Liver (tissue), 8 donors: ENCODE measurements at regions not wholly inside any gene's neighbourhood (a gene's known extent, or its start where the extent isn't known, plus 50 kb on each side); places are given as distances from the start of the nearest gene placed in this dataset.

Experiments
- DNase-seq: peaks from one replicate; pipeline ENCODE4 v3.0.0-alpha.2; 2017; ENCODE audit warnings: low spot score
- H3K27ac ChIP-seq, 2 donors: one replicate each; pipeline ENCODE4 v1.7.0; 2013; ENCODE audit warnings: inconsistent platforms in 2 of 2, low read length in 2 of 2, control low read depth in 1 of 2, low read depth in 1 of 2, mild to moderate bottlenecking in 1 of 2
- H3K27me3 ChIP-seq, 4 donors: one replicate each; pipeline versions ENCODE4 v1.6.1 to v1.7.0; 2013; ENCODE audit warnings: low read length in 3 of 4, inconsistent platforms in 1 of 4, mild to moderate bottlenecking in 1 of 4, moderate library complexity in 1 of 4; ENCODE audit not compliant: control insufficient read depth in 4 of 4, insufficient read depth in 4 of 4
- H3K36me3 ChIP-seq, 4 donors: one replicate each; pipeline versions ENCODE4 v1.6.1 to v1.7.0; 2013; ENCODE audit warnings: low read length in 3 of 4, mild to moderate bottlenecking in 3 of 4, low read depth in 1 of 4, moderate library complexity in 1 of 4; ENCODE audit not compliant: control insufficient read depth in 4 of 4, insufficient read depth in 3 of 4
- H3K4me1 ChIP-seq, 4 donors: one replicate each; pipeline versions ENCODE4 v1.6.1 to v1.7.0; 2013; ENCODE audit warnings: low read length in 3 of 4, mild to moderate bottlenecking in 3 of 4, moderate library complexity in 1 of 4; ENCODE audit not compliant: control insufficient read depth in 4 of 4, insufficient read depth in 4 of 4
- H3K4me3 ChIP-seq, 3 donors: one replicate each; pipeline versions ENCODE4 v1.6.1 to v1.7.0; 2013; ENCODE audit warnings: low read length in 3 of 3, control low read depth in 1 of 3, low read depth in 1 of 3, mild to moderate bottlenecking in 1 of 3
- H3K9ac ChIP-seq, 2 donors: one replicate each; pipeline ENCODE4 v1.7.0; 2013; ENCODE audit warnings: low read length in 2 of 2, mild to moderate bottlenecking in 2 of 2, moderate library complexity in 2 of 2, control low read depth in 1 of 2, low read depth in 1 of 2
- H3K9me3 ChIP-seq, 4 donors: one replicate each; pipeline versions ENCODE4 v1.6.1 to v1.7.0; 2013; ENCODE audit warnings: low read length in 3 of 4; ENCODE audit not compliant: control insufficient read depth in 4 of 4
- ATF3 ChIP-seq: IDR thresholded peaks from 2 replicates; pipeline ENCODE4 v1.6.1; 2016; ENCODE audit warnings: antibody characterized with exemption
- CTCF ChIP-seq: fragments of 150-350 bp; IDR thresholded peaks from 2 replicates; pipeline ENCODE4 v1.5.1; 2017; ENCODE audit warnings: improper control_type of control experiment, low read depth, low read length; ENCODE audit not compliant: missing input control
- FOXA1 ChIP-seq: IDR thresholded peaks from 2 replicates; pipeline ENCODE4 v1.6.1; 2016; ENCODE audit warnings: antibody characterized with exemption
- FOXA2 ChIP-seq: IDR thresholded peaks from 2 replicates; pipeline ENCODE4 v1.6.1; 2016; ENCODE audit warnings: antibody characterized with exemption
- GABPA ChIP-seq, 2 donors: IDR thresholded peaks in 1 of 2; conservative IDR thresholded peaks in 1 of 2; 2 replicates each; pipeline ENCODE4 v1.6.1; 2016; ENCODE audit warnings: antibody characterized with exemption in 2 of 2, mild to moderate bottlenecking in 1 of 2, moderate library complexity in 1 of 2
- HNF4G ChIP-seq: IDR thresholded peaks from 2 replicates; pipeline ENCODE4 v1.6.1; 2016; ENCODE audit warnings: antibody characterized with exemption
- JUND ChIP-seq, 2 donors: IDR thresholded peaks; 2 replicates each; pipeline ENCODE4 v1.6.1; 2016; ENCODE audit warnings: antibody characterized with exemption in 2 of 2
- MAX ChIP-seq: IDR thresholded peaks from 2 replicates; pipeline ENCODE4 v1.6.1; 2016; ENCODE audit warnings: antibody characterized with exemption
- RAD21 ChIP-seq, 2 donors: IDR thresholded peaks; 2 replicates each; pipeline ENCODE4 v1.6.1; 2016; ENCODE audit warnings: antibody characterized with exemption in 2 of 2, mild to moderate bottlenecking in 2 of 2
- REST ChIP-seq: IDR thresholded peaks from 2 replicates; pipeline ENCODE4 v1.6.1; 2016; ENCODE audit warnings: antibody characterized with exemption, mild to moderate bottlenecking
- RXRA ChIP-seq, 2 donors: IDR thresholded peaks; 2 replicates each; pipeline ENCODE4 v1.6.1; 2017 to 2018; ENCODE audit warnings: antibody characterized with exemption in 2 of 2, mild to moderate bottlenecking in 1 of 2
- SP1 ChIP-seq: IDR thresholded peaks from 2 replicates; pipeline ENCODE4 v1.6.1; 2018; ENCODE audit warnings: antibody characterized with exemption, mild to moderate bottlenecking
- ZBTB33 ChIP-seq: IDR thresholded peaks from 2 replicates; pipeline ENCODE4 v1.6.1; 2016; ENCODE audit warnings: antibody characterized with exemption
- WGBS: extraction: QIAGEN DNeasy Blood & Tissue Kit; methylation state at CpG from one replicate; pipeline ENCODE4 v1.1.7; 2013; 5-methylcytosine and 5-hydroxymethylcytosine counted together
- donor health status: healthy.
- donor health status: healthy.
- donor health status: healthy.
- donor health status: healthy.
- donor health status: healthy.

GRCh38 chr6:139625998-139626975 lies 251.8 kb upstream of the CITED2 start (continued):
- TF ChIP-seq CTCF, result no peak

GRCh38 chr6:139625081-139625939 lies 250.9 kb upstream of the CITED2 start:
- TF ChIP-seq JUND (IDR thresholded peaks at IDR 0.05) (no peak), HNF4G (no peak), REST (no peak), RAD21 (IDR thresholded peaks at IDR 0.05) (no peak), GABPA (IDR thresholded peaks at IDR 0.05 in 1 of 2, conservative IDR thresholded peaks at IDR 0.05 in 1 of 2) (no peak), ZBTB33 (no peak), ATF3 (no peak), RXRA (IDR thresholded peaks at IDR 0.05) (no peak), FOXA2 (no peak), SP1 (no peak), FOXA1 (no peak), CTCF (no peak), MAX (no peak)
- Histone ChIP-seq H3K9me3 (no peaks in the 10 kb centered on the region), H3K27me3 (no peaks in the 10 kb centered on the region), H3K27ac (no peak overlapping the region), H3K36me3 (no peaks in the 10 kb centered on the region), H3K9ac (no peak overlapping the region), H3K4me1 (peaks cover 0 to 14% (median 8%) of the 10 kb centered on the region in 4 donors), H3K4me3 (no peak overlapping the region)
- 86% methylated on average over 6 of the region's 6 CpGs for WGBS
- no peak for DNase-seq
